ENCODE measurements at regions not wholly inside any gene's neighbourhood (a gene's known extent, or its start where the extent isn't known, plus 50 kb on each side); places are given as distances from the start of the nearest gene placed in this dataset.
"Not testable (repeated sequence)": the region's sequence is repeated elsewhere in the genome, so short reads cannot be mapped to it uniquely, and the experiment has no call there.

DNA sequence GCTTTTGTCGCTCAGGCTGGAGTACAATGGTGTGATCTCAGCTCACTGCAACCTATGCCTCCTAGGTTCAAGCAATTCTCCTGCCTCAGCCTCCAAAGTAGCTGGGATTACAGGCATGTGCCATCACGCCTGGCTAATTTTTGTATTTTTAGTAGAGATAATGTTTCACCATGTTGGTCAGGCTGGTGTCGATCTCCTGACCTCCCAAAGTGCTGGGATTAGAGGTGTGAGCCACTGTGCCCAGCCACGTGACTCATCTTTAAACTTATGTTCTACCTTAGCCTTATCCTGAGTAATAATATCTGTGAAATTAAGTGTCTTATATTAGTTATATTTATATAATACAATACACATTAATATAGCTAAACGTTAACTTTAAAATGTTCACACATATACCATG is 101.2 kb upstream of the CADM1 start:
- DNase-seq (ENCODE audit: low read depth in 2 of 2, low spot score in 1 of 2): not testable (repeated sequence)

- DNase-seq (ENCODE audit: low read depth in 2 of 2, low spot score in 1 of 2): no peak
These were observed 94.9 kb upstream of the CADM1 start for GRCh38 chr11:115599125-115599524.

- DNase-seq (ENCODE audit: low read depth in 2 of 2, low spot score in 1 of 2): no peak
These were observed 94.2 kb upstream of the CADM1 start for GRCh38 chr11:115598257-115598901.

- DNase-seq (ENCODE audit: low read depth in 2 of 2, low spot score in 1 of 2): no peak
These were observed 87.2 kb upstream of the CADM1 start for GRCh38 chr11:115591380-115591779.

DNA sequence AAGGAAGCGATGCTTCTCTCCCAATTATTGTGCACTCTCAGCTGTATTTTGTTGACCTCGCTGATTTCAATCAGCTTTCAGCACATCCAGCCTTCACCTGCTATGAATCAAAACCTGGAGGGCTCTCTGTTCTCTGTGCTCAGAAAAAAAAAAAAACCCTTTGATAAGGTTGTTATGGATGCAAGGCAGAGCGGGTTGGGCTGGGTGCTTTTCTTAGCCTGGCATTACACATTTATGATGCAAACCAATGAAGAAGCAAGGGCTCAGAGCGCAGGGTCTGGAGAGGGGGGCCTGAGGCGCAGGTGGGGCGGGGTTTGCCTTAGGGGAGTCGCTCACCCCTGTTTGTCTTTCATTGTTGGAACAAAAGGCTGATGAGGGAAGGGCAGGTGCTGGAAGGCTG is 86.0 kb upstream of the CADM1 start:
- no peak for DNase-seq (ENCODE audit: low read depth in 2 of 2, low spot score in 1 of 2)

DNA sequence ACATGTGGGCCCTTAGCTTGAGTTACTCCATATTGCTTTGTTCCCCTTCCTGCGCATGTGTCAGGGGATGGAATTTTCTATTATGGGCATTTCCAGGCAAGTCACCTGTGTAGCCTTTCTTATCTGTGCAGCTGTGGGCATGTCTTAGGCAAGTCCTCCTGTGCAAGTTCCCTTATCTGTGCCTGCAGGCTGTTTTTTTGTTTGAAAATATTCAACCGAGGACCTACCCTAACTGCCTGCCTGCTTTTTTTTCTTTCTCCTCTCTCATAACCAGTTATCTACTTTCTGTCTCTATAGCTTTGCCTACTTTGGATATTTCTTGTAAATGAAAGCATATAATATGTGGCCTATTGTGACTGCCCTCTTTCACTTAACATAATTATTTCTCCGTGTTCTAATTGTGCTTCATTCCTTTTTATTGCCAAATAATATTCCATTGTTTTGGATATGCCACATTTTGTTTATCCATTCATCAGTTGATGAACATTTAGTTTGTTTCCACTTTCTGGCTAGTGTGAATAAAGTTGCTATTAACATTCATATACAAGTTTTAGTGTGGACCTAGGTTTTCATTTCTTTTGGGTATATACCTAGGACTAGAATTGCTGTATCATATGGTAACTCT is 83.6 kb upstream of the CADM1 start:
- no peak for DNase-seq (ENCODE audit: low read depth in 2 of 2, low spot score in 1 of 2)

DNA sequence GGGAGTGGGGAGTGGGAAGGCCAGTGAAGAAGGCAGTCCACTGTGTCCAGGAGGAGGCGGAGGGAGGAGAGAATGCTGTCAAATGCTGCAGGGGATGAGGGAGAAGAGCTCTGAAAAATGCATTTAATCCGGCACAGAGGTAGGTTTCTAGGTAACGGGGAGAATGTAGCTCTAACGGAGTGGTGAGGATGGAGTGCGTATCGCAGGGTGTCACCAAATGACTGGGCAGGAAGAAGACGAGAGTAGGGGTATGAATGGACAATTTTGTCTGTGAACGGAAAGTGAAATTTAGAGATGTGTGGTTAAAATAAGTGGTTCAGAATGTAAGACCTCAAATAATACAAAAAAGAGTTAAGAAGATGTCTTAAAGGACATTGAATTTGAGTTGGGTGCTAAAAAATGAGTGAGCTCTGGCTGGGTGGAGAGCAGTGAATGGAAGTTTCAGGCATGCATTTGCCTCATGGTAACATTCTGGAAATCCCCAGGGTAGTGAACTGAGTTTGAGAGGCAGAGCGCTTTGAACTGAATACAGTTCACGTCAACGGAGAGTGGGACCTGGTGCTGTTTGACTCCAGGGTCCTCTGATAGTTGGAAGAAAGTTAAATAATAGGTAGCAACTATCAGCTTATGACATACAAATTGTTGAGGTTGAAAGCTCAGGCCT is 81.3 kb upstream of the CADM1 start:
- DNase-seq (ENCODE audit: low read depth in 2 of 2, low spot score in 1 of 2): no peak

GRCh38 chr11:115581871-115582639 is 77.8 kb upstream of the CADM1 start:
- no peak for DNase-seq (ENCODE audit: low read depth in 2 of 2, low spot score in 1 of 2)

- no peak for DNase-seq (ENCODE audit: low read depth in 2 of 2, low spot score in 1 of 2)
These were observed 76.9 kb upstream of the CADM1 start for GRCh38 chr11:115580927-115581680.

DNA sequence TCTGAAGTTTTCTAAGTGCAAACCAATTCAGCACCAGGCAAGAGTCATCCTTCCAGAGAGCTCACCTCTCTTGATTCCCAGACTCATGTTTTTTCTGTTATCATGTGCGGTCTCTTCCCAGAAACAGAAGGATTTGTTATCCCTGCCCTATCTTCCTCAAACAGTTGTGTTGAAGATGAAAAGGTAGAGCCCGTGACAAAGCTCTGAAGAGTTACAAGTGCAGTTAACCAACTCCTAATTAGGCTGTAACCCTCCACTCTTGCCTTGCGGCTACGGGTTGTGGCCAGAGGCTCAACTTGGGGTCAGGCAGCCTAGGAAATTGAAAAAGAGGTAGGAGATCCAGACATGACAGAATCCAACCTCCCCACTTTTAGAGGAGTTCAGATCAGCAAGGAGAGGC is 76.2 kb upstream of the CADM1 start:
- DNase-seq (ENCODE audit: low read depth in 2 of 2, low spot score in 1 of 2): no peak

- no peak for DNase-seq (ENCODE audit: low read depth in 2 of 2, low spot score in 1 of 2)
These were observed 75.1 kb upstream of the CADM1 start for GRCh38 chr11:115579181-115579825.

DNA sequence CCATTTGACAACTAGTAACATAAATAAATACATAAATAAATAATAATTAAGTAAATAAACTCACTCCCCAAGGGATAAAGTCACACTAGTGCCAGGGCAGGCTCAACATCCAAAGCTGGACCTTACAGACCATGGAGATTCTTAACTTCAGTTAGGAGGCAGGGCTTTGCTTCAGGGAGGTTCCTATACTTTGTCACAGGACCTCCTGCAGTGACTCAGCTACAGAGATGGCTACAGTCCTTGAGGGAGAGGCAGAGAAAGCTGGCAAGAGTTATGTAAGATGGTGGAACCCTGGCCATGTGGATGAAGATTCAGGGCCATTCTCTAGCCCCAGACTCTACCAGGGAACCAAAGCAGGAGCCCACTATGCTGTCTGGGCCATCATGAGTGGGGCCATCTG is 74.1 kb upstream of the CADM1 start:
- DNase-seq (ENCODE audit: low read depth in 2 of 2, low spot score in 1 of 2): no peak

DNA sequence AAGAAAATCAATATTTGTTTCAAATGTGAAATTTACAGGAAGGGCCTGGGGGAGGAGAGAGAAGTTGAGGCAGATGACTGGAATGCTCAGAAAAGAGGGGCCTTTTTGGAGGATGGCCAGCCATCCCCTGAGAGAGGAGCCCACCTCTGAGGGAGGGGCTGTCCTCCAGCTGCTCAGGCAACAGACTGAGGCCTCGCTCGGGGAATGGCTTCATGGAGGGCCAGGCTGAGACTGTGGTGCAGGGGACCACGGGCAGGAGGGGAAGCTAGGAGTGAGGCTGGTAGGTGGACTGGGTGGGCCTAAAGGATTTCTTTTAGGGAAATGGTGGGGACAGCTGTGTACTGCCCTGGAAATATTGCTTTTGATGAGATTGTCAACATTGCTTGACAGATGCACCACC is 73.5 kb upstream of the CADM1 start:
- DNase-seq (ENCODE audit: low read depth in 2 of 2, low spot score in 1 of 2): no peak

GRCh38 chr11:115576606-115577380 is 72.6 kb upstream of the CADM1 start:
- DNase-seq (ENCODE audit: low read depth in 2 of 2, low spot score in 1 of 2): no peak

DNA sequence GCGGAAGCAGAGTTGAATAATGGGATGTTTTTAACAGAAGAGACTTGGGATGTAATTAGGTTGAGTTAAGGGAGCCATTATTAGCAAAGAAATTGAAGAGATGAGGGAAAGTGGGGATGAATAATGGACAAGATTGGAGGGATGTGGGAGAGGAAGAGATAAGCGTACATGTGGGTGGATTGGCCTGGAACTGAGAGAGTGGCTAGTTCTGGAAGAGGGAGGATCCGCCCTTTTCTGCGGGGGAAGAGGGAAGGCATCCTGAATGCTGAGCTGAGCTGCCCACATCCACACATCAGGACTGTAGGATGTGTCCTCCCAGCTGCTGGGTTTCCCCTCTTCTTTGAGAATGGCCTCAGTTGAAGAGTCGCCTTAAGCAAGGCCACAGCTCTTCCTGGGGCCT is 68.3 kb upstream of the CADM1 start:
- no peak for DNase-seq (ENCODE audit: low read depth in 2 of 2, low spot score in 1 of 2)

- no peak for DNase-seq (ENCODE audit: low read depth in 2 of 2, low spot score in 1 of 2)
These were observed 62.1 kb upstream of the CADM1 start for GRCh38 chr11:115566180-115566764.

DNA sequence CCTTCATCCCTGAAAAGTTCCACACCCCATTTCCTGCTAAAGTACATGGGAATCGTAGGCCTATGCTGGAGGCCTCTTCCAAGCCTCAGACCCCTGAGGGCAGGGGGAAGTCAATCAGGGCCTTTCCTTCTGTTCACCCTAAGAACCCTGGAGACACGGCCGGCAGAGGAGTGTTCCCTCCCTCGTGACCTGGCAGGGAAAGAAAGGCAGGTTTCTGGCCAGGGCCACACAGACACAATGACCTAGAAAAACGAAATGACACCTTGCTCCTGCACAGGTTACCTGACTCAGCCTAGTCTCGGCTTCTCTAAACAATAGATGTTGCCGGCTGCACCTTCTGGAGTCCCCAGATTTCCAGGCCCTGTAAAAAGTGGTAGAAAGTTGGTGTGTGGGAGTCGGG is 60.6 kb upstream of the CADM1 start:
- no peak for DNase-seq (ENCODE audit: low read depth in 2 of 2, low spot score in 1 of 2)

DNA sequence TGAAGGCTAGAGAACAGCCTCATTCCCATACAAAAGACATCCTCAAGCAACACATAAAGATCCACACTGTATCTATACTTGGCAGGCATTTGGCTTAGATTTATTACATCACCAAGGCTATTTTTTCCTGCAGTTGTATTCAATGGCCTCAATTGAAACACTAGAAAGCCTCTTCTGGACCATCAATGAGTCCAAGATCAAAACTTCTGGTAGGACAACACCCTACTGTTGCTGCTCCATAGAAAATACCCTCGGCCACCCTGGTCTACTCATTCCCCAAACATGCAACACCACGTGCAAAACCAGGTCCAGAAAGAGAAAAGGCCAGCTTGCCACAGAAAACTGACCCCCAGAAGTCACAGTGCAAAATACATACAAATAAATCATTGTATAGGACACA is 56.9 kb upstream of the CADM1 start:
- no peak for DNase-seq (ENCODE audit: low read depth in 2 of 2, low spot score in 1 of 2)

GRCh38 chr11:115558635-115559034 is 54.4 kb upstream of the CADM1 start:
- no peak for DNase-seq (ENCODE audit: low read depth in 2 of 2, low spot score in 1 of 2)

DNA sequence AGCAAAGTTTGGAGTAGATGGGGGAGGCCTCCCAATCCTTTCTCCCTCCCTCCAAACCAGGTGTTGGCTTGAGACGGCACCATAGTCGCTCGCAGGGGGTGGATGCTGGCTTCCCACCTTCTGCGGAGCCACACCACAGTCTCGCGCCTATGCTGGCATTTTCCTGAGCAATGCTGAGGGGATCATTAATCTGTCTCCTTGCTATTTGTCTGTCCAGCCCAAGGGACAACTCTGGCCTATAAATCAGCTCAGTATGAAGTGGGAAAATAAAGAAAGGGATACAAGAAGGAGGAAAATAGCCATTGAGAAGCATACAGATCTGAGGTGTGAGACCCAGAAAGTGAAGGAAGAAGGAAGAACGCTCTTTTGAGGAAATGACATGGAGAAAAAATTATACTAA is 53.5 kb upstream of the CADM1 start:
- DNase-seq (ENCODE audit: low read depth in 2 of 2, low spot score in 1 of 2): no peak
